Cardiac muscle cell (in vitro differentiated cells and primary cell): ENCODE measurements at regions not wholly inside any gene's neighbourhood (a gene's known extent, or its start where the extent isn't known, plus 50 kb on each side); places are given as distances from the start of the nearest gene placed in this dataset.

Experiments used
- DNase-seq, 2 donors: peaks; one replicate each; pipeline versions ENCODE4 v3.0.0 to v3.0.0-alpha.2; 2010 to 2017; ENCODE audit warnings: low read depth in 1 of 2, low spot score in 1 of 2
- H3K27ac ChIP-seq: fragments of 200-600 bp; sonication (generic); 2 replicates; pipeline ENCODE4 v1.5.1; 2016
- H3K27me3 ChIP-seq: fragments of 200-600 bp; sonication (generic); 2 replicates; pipeline ENCODE4 v1.6.0; 2016; ENCODE audit warnings: control low read depth
- H3K36me3 ChIP-seq: fragments of 200-600 bp; sonication (generic); 2 replicates; pipeline ENCODE4 v1.5.1; 2016; ENCODE audit warnings: control low read depth
- H3K4me1 ChIP-seq: fragments of 200-600 bp; sonication (generic); 2 replicates; pipeline ENCODE4 v1.8.1; 2017; ENCODE audit warnings: low read depth, mild to moderate bottlenecking, mixed run types
- H3K4me3 ChIP-seq: fragments of 200-600 bp; sonication (generic); 2 replicates; pipeline ENCODE4 v1.5.1; 2016; ENCODE audit warnings: mild to moderate bottlenecking
- H3K9me3 ChIP-seq: fragments of 200-600 bp; sonication (generic); 2 replicates; pipeline ENCODE4 v1.5.1; 2017; ENCODE audit warnings: low read depth, mild to moderate bottlenecking, control low read depth
- TF ChIP-seq, protein P1 (sequence below): IDR thresholded peaks from 2 replicates; pipeline ENCODE4 v1.5.1; 2012; ENCODE audit warnings: low read depth, mild to moderate bottlenecking, low read length

DNA sequence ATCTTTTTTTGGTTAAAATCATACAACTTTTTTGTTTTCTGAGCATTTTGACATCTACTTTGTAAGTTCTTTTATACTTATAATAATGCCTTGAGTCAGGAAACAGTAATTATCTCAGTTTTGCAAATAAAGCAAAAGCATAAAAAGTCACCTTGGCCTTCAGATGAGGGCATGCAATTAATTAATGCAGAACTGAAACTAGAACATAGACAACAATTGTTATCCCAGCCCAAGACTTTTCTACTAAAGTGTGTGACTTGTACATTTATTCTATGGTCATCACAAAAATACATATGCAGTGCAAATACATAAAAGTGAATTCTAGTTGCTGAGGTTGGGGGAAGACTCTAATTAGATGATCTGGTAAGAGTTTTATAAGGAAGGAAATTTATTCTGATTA lies 179.9 kb downstream of the ST8SIA4 start:
- Histone ChIP-seq H3K9me3 (no peaks in the 10 kb centered on the region), H3K4me3 (no peak overlapping the region), H3K27ac (no peak overlapping the region), H3K36me3 (no peaks in the 10 kb centered on the region), H3K4me1 (no peaks in the 10 kb centered on the region), H3K27me3 (no peaks in the 10 kb centered on the region)
- no peak for DNase-seq
- TF ChIP-seq, protein P1, sequence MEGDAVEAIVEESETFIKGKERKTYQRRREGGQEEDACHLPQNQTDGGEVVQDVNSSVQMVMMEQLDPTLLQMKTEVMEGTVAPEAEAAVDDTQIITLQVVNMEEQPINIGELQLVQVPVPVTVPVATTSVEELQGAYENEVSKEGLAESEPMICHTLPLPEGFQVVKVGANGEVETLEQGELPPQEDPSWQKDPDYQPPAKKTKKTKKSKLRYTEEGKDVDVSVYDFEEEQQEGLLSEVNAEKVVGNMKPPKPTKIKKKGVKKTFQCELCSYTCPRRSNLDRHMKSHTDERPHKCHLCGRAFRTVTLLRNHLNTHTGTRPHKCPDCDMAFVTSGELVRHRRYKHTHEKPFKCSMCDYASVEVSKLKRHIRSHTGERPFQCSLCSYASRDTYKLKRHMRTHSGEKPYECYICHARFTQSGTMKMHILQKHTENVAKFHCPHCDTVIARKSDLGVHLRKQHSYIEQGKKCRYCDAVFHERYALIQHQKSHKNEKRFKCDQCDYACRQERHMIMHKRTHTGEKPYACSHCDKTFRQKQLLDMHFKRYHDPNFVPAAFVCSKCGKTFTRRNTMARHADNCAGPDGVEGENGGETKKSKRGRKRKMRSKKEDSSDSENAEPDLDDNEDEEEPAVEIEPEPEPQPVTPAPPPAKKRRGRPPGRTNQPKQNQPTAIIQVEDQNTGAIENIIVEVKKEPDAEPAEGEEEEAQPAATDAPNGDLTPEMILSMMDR, result no peak

DNA sequence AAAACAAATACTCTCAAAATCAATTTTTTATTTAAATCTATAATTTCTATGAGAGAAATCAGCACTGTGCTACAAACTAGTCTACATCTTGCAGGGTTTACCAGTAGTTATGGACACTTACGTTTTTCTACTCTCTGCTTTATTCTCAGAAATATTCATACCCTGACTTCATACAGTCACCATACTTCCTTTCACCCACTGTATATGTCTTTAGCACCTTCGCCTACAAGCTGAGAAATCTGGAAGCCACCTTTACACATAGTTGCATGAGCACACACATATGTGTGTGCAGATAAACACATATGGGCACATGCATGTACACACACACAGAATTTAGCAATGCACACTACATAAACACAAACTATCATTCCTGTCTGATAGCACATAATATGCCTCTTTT lies 177.0 kb downstream of the ST8SIA4 start:
- Histone ChIP-seq H3K27me3 (no peaks in the 10 kb centered on the region), H3K36me3 (no peaks in the 10 kb centered on the region), H3K9me3 (no peaks in the 10 kb centered on the region), H3K4me1 (no peaks in the 10 kb centered on the region), H3K4me3 (no peak overlapping the region), H3K27ac (no peak overlapping the region)
- DNase-seq, result no peak
- TF ChIP-seq, protein P1, result no peak

DNA sequence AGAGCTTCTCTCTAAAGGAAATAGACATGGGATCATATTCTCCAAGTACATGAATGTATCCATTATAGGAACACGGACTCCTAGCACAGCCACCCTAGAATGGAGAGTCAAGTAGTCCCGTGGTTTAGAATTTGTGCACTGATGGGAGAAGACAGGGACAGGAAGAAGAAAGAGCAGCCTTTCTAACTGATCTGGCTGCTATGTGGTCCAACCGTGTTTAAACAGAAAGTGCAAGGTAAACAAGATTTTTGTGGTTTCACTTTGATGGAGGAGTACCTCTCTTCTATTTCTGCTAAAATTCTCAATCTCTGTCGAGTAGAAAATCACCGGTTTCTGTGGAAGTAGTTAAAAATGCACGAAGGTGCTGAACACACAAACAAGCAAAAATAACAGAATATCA lies 171.3 kb downstream of the ST8SIA4 start:
- no peaks in the 10 kb centered on the region for H3K36me3 ChIP-seq
- H3K27ac ChIP-seq, result no peak overlapping the region
- DNase-seq, result no peak
- H3K27me3 ChIP-seq, result no peaks in the 10 kb centered on the region
- TF ChIP-seq, protein P1, result no peak
- H3K9me3 ChIP-seq, result no peaks in the 10 kb centered on the region
- H3K4me1 ChIP-seq, result no peaks in the 10 kb centered on the region
- no peak overlapping the region for H3K4me3 ChIP-seq

DNA sequence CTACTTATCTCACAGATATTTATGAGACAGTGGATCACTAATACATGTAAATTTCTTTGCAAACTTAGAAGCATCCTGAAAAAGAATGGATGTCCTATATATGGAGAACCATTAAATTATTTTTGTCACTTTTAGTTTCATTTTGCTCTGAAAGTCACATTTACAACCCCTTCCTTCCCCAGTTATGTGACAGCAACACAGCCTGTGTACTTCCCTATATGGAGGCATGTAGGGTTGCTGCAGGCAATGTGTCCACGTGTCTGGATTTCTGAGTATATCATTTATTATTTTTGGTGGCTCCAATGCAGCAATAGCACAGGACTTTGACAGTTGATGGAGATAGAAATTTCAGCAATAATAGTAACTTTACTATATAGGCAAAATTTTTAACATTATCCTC lies 156.4 kb downstream of the ST8SIA4 start:
- Histone ChIP-seq H3K4me3 (no peak overlapping the region), H3K9me3 (no peaks in the 10 kb centered on the region), H3K27me3 (no peaks in the 10 kb centered on the region), H3K27ac (no peak overlapping the region), H3K4me1 (no peaks in the 10 kb centered on the region), H3K36me3 (no peaks in the 10 kb centered on the region)
- DNase-seq, result no peak
- TF ChIP-seq, protein P1, result no peak

DNA sequence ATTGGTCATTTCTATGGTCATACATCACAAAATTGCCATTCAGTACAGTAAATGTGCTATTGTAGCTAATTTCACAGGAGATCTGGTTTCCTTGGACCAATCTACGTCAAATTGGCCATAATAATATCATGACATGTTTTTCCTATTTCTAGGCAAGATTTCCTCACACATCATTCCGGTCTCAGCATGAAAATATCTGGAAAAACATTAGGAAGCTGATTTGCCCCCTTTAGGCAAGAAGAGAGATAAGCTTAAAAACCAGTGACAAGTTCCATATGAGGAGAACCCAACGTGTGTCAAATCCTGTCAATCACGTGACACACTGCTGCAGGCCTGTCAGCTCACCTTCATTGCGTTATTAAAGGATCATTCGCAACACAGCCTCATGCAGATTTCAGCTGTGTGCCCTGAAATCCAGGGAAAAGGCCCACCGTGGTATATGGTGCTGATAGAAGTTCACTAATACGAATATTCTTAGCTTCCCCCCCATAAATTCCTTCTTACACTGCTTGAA lies 153.3 kb downstream of the ST8SIA4 start:
- Histone ChIP-seq H3K27me3 (no peaks in the 10 kb centered on the region), H3K27ac (no peak overlapping the region), H3K9me3 (no peaks in the 10 kb centered on the region), H3K4me1 (no peaks in the 10 kb centered on the region), H3K36me3 (no peaks in the 10 kb centered on the region), H3K4me3 (no peak overlapping the region)
- TF ChIP-seq, protein P1, result no peak
- DNase-seq, result no peak

DNA sequence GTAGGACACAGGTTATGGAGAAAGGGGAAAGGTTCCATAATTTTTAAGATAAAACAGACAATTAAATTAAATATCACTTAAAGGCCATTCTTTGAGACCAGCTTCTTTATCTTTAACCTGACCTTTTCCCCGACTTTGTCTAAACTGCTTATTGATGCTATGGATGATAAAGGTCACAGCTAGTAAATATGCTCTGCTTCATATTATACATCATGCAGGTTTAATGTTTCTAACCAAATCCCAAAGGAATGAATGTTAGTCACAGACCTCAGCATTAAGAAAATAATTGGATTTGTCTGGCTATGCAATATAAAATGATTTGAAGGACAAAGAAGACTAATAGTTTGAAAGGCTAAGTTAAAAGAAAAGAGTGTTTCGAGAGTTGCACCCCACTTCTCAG lies 147.6 kb downstream of the ST8SIA4 start:
- no peak overlapping the region for H3K4me3 ChIP-seq
- H3K9me3 ChIP-seq, result no peaks in the 10 kb centered on the region
- H3K4me1 ChIP-seq, result no peaks in the 10 kb centered on the region
- DNase-seq, result no peak
- H3K27ac ChIP-seq, result no peak overlapping the region
- H3K36me3 ChIP-seq, result no peaks in the 10 kb centered on the region
- no peaks in the 10 kb centered on the region for H3K27me3 ChIP-seq
- TF ChIP-seq, protein P1, result no peak
